LNCaP clone FGC (cell line): ENCODE measurements at regions not wholly inside any gene's neighbourhood (a gene's known extent, or its start where the extent isn't known, plus 50 kb on each side); places are given as distances from the start of the nearest gene placed in this dataset.

Experiments used
- DNase-seq: peaks from one replicate; pipeline ENCODE4 v3.0.0-alpha.2; 2011; ENCODE audit warnings: low read depth
- H3K4me3 ChIP-seq: 2 replicates; pipeline ENCODE4 v1.5.1; 2011; ENCODE audit warnings: mild to moderate bottlenecking, low read depth, low read length, control low read depth
- TF ChIP-seq, protein P1 (sequence below): IDR thresholded peaks from 2 replicates; pipeline ENCODE4 v1.5.1; 2012; ENCODE audit warnings: mild to moderate bottlenecking; ENCODE audit not compliant: control insufficient read depth, insufficient read depth; ENCODE audit errors: extremely low read depth

DNA sequence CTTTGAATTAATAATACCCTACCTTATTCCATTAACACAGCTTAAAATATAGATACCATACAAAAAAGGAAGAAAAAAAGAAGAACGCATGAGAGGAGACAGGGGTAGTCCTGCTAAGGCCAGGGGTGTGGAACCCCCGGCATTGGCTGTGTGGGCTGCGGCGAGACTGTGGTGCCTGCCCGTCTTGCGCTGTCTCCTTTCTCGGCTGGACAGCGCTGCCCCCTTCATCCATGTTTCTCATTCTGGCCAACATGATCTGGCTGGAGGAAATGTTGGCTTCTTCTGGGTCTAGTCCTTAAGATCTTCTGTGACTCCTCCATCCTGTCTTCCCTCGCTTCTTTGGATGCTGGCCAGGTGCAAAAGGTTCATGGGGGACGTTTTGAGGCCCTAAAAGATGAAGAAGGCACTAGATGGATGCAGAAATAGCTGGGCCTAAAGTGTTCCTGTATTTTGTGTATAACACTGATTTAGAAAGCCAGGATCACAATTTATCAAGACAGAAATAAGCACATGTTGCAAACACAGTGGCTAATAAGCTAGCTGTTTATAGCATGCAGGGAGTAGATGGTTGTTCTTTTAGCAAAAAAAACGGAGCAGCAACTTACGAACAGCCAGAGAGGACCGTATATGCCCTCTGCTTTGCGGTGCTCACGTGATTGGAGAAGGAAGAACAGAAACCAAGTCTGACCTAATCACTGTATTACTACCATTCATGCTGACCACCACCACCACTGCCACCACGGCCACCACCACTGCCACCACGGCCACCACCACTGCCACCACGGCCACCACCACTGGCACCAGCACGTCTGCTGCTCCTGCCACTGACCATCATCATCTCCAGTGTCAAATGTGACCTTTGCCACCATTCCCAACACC lies 71.7 kb upstream of the ASB18 start:
- no peak overlapping the region for H3K4me3 ChIP-seq
- TF ChIP-seq, protein P1, sequence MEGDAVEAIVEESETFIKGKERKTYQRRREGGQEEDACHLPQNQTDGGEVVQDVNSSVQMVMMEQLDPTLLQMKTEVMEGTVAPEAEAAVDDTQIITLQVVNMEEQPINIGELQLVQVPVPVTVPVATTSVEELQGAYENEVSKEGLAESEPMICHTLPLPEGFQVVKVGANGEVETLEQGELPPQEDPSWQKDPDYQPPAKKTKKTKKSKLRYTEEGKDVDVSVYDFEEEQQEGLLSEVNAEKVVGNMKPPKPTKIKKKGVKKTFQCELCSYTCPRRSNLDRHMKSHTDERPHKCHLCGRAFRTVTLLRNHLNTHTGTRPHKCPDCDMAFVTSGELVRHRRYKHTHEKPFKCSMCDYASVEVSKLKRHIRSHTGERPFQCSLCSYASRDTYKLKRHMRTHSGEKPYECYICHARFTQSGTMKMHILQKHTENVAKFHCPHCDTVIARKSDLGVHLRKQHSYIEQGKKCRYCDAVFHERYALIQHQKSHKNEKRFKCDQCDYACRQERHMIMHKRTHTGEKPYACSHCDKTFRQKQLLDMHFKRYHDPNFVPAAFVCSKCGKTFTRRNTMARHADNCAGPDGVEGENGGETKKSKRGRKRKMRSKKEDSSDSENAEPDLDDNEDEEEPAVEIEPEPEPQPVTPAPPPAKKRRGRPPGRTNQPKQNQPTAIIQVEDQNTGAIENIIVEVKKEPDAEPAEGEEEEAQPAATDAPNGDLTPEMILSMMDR = no peak
- no peak for DNase-seq

DNA sequence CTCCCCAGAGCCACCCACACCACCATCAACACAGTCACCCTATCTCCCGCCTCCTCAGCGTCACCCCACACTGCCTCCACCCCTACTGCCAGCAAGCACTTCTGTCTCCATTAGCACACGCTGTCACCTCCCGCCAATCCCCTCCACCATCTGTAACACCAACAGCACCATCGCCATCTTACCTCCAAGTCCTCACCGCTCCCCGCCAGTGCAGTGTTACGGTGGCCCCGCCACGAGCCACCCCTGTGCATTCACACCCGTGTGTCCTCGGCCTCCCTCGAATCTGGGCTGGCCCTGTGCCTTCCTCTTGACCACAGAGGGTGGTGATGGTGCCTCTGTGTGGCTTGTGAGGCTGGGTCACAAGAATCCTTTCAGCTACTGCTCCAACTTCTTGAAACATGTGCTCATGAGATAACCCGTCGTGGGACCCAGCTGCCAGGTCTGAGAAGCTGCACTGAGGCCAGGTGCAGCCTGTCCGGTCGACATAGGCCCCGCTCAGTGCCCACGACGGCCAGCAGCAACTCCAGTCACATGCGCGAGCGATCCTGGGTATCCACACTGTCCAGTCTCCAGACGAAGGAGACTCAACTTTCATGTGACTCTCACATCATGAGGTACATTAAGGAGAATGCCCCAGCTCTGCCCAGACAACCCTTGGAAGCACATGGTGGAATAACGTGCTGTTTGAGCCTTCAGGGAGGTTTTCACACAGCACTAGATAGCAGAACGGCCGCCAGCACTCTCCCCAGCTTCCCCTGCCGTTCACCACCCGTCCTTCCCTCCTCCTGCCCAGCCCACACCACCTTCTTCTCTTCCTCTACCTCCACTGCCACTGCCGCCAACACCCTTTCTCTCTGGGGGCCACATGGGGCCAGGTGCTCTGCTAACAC lies 72.6 kb upstream of the ASB18 start:
- no peak for DNase-seq
- TF ChIP-seq, protein P1 = no peak
- no peak overlapping the region for H3K4me3 ChIP-seq

DNA sequence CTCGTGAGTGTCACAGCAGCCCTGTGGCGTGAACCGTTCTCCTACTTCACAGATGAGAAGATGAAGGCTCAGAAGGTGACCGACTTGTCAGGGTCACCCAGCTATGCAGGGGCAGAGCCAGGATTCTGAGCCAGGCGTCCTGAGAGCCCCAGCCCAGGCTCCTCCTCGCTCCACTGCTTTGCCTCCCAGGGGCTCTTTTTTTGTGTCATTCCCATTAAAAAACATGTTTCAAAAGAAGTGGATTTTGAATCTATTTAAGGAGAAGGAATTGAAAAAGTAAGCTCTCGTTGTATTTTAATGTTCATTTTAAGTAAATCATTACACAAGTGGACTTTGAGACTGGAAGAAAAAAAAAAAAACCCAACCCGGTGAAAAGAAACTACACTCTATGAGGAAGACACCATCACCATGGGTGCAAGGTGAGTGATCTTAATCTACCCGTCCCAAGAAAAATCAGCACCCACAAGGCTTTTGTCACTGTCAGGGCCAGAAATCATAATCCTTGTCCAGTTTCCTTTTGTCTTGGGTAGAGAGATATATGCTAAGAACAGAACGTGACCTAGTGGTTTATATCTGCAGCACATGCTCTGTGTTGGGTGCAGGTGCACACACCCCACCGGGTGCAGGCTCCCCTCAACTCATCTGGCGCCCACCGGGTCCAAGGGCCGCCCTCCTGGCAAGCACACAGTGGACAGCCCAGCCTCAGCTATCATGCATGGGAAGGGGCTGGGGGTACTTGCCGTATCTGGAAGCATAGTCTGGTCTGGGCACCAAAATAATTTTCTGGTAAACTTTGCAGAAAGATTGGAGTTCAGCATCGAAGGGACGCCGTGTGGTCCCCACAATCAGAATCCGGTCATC lies 73.5 kb upstream of the ASB18 start:
- TF ChIP-seq, protein P1 = no peak
- no peak overlapping the region for H3K4me3 ChIP-seq
- DNase-seq = no peak

DNA sequence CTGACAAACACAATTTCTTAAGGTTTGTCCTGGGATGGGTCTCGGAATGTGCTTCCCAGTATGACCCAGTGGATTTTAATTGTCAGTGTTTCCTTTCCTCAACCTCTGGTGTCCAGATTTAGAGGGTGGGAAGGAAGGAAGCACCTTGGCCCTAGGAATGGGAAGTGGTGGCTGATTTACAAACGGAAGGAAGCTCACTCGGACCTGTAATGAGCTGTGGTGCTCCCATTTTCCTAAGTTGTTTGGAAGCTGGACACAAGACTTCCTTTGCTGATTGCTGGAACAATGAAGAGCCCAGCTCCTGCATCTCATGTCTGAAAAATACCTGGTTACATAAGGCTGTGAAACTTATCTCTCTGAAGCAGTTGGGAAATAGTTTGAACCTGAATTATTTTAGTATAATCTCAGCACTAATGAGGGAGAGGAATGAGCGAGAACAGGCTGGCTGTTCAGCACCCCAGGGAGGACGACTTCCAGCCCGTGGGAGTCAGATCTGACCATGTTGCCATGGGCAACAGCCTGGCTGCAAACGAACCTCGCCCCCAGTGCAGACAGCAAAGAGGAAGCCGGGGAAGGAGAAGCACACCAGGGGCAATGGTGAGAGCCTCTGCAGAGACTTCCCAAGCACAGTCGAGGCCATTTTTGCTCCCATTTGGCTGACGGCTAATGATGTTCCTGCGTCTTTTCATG lies 74.4 kb upstream of the ASB18 start:
- TF ChIP-seq, protein P1 = no peak
- DNase-seq = no peak
- H3K4me3 ChIP-seq = no peak overlapping the region

DNA sequence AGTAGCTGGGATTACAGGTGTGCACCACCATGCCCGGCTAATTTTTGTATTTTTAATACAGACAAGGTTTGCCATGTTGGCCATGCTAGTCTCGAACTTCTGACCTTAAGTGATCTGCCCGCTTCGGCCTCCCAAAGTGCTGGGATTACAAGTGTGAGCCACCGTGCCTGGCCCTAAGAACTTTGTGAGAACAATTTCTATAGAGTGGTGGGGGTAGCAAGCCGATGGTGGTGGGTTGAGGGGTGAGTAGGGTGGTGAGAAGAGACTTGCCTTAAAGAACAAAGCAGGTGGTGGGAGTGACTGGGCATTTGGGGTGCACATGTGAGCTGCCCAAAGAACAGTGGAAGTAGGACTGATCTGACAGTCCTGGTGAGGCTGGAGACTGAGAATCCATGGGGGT lies 76.0 kb upstream of the ASB18 start:
- DNase-seq = no peak
- TF ChIP-seq, protein P1 = no peak

DNA sequence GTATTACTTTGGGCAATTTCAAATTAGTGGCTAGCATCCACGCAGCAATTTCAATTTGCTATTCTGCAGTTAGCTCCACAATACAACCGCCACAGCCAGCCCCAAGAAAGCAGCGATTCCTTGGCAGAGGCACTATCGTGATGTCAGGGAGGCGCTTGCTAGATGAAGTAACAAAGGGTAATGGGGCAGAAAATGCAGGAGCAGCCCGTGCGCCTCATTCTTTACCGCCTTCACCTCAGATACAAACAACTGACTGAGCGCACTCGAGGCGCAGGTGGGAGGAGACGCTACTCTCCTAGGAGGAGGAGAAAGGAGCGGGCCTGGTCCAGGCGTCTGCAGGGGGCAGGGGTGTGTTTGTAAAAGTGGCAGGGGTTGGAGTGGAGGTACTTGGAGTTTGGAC lies 76.9 kb upstream of the ASB18 start:
- TF ChIP-seq, protein P1 = no peak
- H3K4me3 ChIP-seq = no peak overlapping the region
- no peak for DNase-seq

More for the DNA sequence above, 76.0 kb upstream of the ASB18 start:
- H3K4me3 ChIP-seq = no peak overlapping the region
